Activated CD4-positive, CD25-positive, alpha-beta regulatory T cell treated with anti-CD3 and anti-CD28 coated beads, Interleukin-2, amount 50 U/mL, for 16 hours (primary cell): ENCODE measurements at regions not wholly inside any gene's neighbourhood (a gene's known extent, or its start where the extent isn't known, plus 50 kb on each side); places are given as distances from the start of the nearest gene placed in this dataset.
"Not testable (repeated sequence)": the region's sequence is repeated elsewhere in the genome, so short reads cannot be mapped to it uniquely, and the experiment has no call there.

Source experiments
- DNase-seq: peaks from one replicate; pipeline ENCODE4 v3.0.0-alpha.2; 2020; ENCODE audit warnings: low read depth, low spot score

- no peak for DNase-seq
These were observed 86.3 kb downstream of the GYPE start for GRCh38 chr4:143819029-143819428.

GRCh38 chr4:143817866-143818265, 87.5 kb downstream of the GYPE start:
- DNase-seq = not testable (repeated sequence)

- DNase-seq = not testable (repeated sequence)
These were observed 90.0 kb downstream of the GYPE start for GRCh38 chr4:143815375-143815774.

- DNase-seq = not testable (repeated sequence)
These were observed 91.8 kb downstream of the GYPE start for GRCh38 chr4:143813431-143814154.

- not testable (repeated sequence) for DNase-seq
These were observed 91.2 kb upstream of the FREM3 start for GRCh38 chr4:143791693-143792092.

GRCh38 chr4:143790425-143790824, 90.0 kb upstream of the FREM3 start:
- DNase-seq = not testable (repeated sequence)

- DNase-seq = not testable (repeated sequence)
These were observed 89.1 kb upstream of the FREM3 start for GRCh38 chr4:143789618-143790017.

GRCh38 chr4:143784567-143784966, 84.1 kb upstream of the FREM3 start:
- DNase-seq = no peak

- no peak for DNase-seq
These were observed 82.0 kb upstream of the FREM3 start for GRCh38 chr4:143782521-143782920.

- DNase-seq = peak; percentile 3
These were observed 73.8 kb upstream of the FREM3 start for GRCh38 chr4:143773998-143774895.

GRCh38 chr4:143771269-143771668, 70.8 kb upstream of the FREM3 start:
- DNase-seq = no peak

- DNase-seq = no peak
These were observed 67.6 kb upstream of the FREM3 start for GRCh38 chr4:143768007-143768591.

GRCh38 chr4:143763587-143763986, 63.1 kb upstream of the FREM3 start:
- no peak for DNase-seq

GRCh38 chr4:143762511-143762910, 62.0 kb upstream of the FREM3 start:
- no peak for DNase-seq
